Right lobe of liver (tissue), 4 donors: ENCODE measurements at regions not wholly inside any gene's neighbourhood (a gene's known extent, or its start where the extent isn't known, plus 50 kb on each side); places are given as distances from the start of the nearest gene placed in this dataset.

Experiments
- CTCF ChIP-seq, 4 donors: fragments of 200-600 bp in 3 of 4; fragments of 450-650 bp in 1 of 4; IDR thresholded peaks; one replicate each; pipeline versions ENCODE4 v1.5.1 to v1.8.0; 2016 to 2022; ENCODE audit warnings: antibody characterized with exemption in 4 of 4, mild to moderate bottlenecking in 2 of 4
- POLR2A ChIP-seq: fragments of 450-650 bp; IDR thresholded peaks from one replicate; pipeline ENCODE4 v1.6.1; 2017; ENCODE audit warnings: antibody characterized with exemption, mild to moderate bottlenecking
- donor health status: DM: no; HTN: no; CAD: no.
- donor health status: DM: no; HTN: no; CAD: no.
- donor health status: DM: no; HTN: yes; CAD: no.

GRCh38 chr7:86574006-86574405 is 69.7 kb upstream of the GRM3 start:
- TF ChIP-seq POLR2A = no peak
- TF ChIP-seq CTCF (IDR thresholded peaks at IDR 0.05) = no peak
